K562 (cell line): ENCODE measurements at regions not wholly inside any gene's neighbourhood (a gene's known extent, or its start where the extent isn't known, plus 50 kb on each side); places are given as distances from the start of the nearest gene placed in this dataset.

Source experiments
- ATAC-seq: fragments of 200-7000 bp; cut with Tn5 transposase; 3 replicates; pipeline ENCODE4 v1.9.1; 2020; ENCODE audit warnings: moderate library complexity
- BruUV-seq: library from RNA; stranded (reverse); fragments of 400-500 nt; replicated peaks from 2 replicates; lab custom pipeline; 2021; lab: Mats Ljungman, UMichigan
- CTCF ChIA-PET: fragments of 300-600 bp; formaldehyde crosslinking; extraction: SDS; loops from one replicate; lab custom pipeline; 2021; ENCODE audit warnings: low intra/inter-chr PET ratio; lab: Yijun Ruan, JAX
- POLR2A ChIA-PET: fragments of 300-600, 350-650 bp; sonication (Branson Sonifier 250); formaldehyde crosslinking; extraction: SDS; loops from one replicate; lab custom pipeline; 2021; ENCODE audit warnings: antibody characterized with exemption, inconsistent platforms; lab: Yijun Ruan, JAX
- DNase-seq, 4 experiments: peaks; one replicate each; pipeline versions ENCODE4 v3.0.0 to v3.0.0-alpha.2; 2011 to 2018; ENCODE audit warnings: low spot score in 3 of 4, mixed read lengths in 3 of 4; ENCODE audit errors: extremely low read depth in 1 of 4
- FAIRE-seq: peaks from 2 replicates; lab custom pipeline; 2011; peaks lifted over from hg19 to GRCh38; lab: Jason Lieb, UNC
- H2AFZ ChIP-seq: 2 replicates; pipeline ENCODE4 v1.6.0; 2011; ENCODE audit warnings: low read depth, low read length, control low read depth, inconsistent platforms
- H3K27ac ChIP-seq: fragments of 200-600 bp; 3 replicates; pipeline ENCODE4 v1.8.0; 2011; ENCODE audit warnings: low read depth, mild to moderate bottlenecking, control low read depth, inconsistent platforms, low read length, moderate library complexity, mixed read lengths; ENCODE audit errors: extremely low read depth
- H3K27me3 ChIP-seq, 2 experiments: fragments of 300-600 bp in 1 of 2; 2 replicates in 1 of 2; 3 replicates in 1 of 2; pipeline versions ENCODE4 v1.6.0 to v1.8.0; 2011; ENCODE audit warnings: inconsistent platforms in 2 of 2, low read length in 2 of 2, mild to moderate bottlenecking in 1 of 2, mixed read lengths in 1 of 2, moderate library complexity in 1 of 2; ENCODE audit not compliant: control insufficient read depth in 2 of 2, insufficient read depth in 2 of 2
- H3K36me3 ChIP-seq: fragments of 300-600 bp; 3 replicates; pipeline ENCODE4 v1.8.0; 2011; ENCODE audit warnings: mild to moderate bottlenecking, low read length, inconsistent platforms; ENCODE audit not compliant: control insufficient read depth, insufficient read depth
- H3K4me1 ChIP-seq, 2 experiments: fragments of 200-600 bp in 1 of 2; replicated peaks in 1 of 2; 2 replicates in 1 of 2; 3 replicates in 1 of 2; pipeline versions ENCODE4 v1.5.1 to v1.8.0; 2011; ENCODE audit warnings: inconsistent platforms in 2 of 2, low read length in 2 of 2, mild to moderate bottlenecking in 1 of 2, mixed read lengths in 1 of 2, moderate library complexity in 1 of 2; ENCODE audit not compliant: control insufficient read depth in 2 of 2, insufficient read depth in 2 of 2
- H3K4me2 ChIP-seq: 2 replicates; pipeline ENCODE4 v1.6.1; 2011; ENCODE audit warnings: low read length, control low read depth, inconsistent platforms, mixed read lengths; ENCODE audit not compliant: insufficient read depth
- H3K4me3 ChIP-seq: fragments of 200-600 bp; sonication (generic), shearing (Covaris generic); 2 replicates; pipeline ENCODE4 v1.5.1; 2016; ENCODE audit warnings: control low read depth, inconsistent platforms
- H3K79me2 ChIP-seq: fragments of 200-600 bp; 3 replicates; pipeline ENCODE4 v1.8.0; 2011; ENCODE audit warnings: low read length, inconsistent platforms; ENCODE audit not compliant: control insufficient read depth, insufficient read depth
- H3K9ac ChIP-seq, 2 experiments: 2 replicates each; pipeline versions ENCODE4 v1.6.0 to v1.6.1; 2011; ENCODE audit warnings: low read depth in 2 of 2, low read length in 2 of 2, control low read depth in 1 of 2, inconsistent platforms in 1 of 2, mild to moderate bottlenecking in 1 of 2, mixed read lengths in 1 of 2; ENCODE audit not compliant: insufficient read depth in 1 of 2
- H3K9me1 ChIP-seq: one replicate; pipeline ENCODE4 v1.6.0; 2011; ENCODE audit warnings: inconsistent platforms, mild to moderate bottlenecking, low read length, moderate library complexity; ENCODE audit not compliant: control insufficient read depth, insufficient read depth
- H3K9me3 ChIP-seq: replicated peaks from 2 replicates; pipeline ENCODE4 v1.5.1; 2011; ENCODE audit warnings: low read depth, low read length, inconsistent platforms; ENCODE audit not compliant: control insufficient read depth, insufficient read depth
- H4K20me1 ChIP-seq: replicated peaks from 2 replicates; pipeline ENCODE4 v1.6.1; 2011; ENCODE audit warnings: low read length, inconsistent platforms, mixed read lengths; ENCODE audit not compliant: control insufficient read depth, insufficient read depth
- PREB ChIP-seq: sonication (generic); formaldehyde crosslinking; IDR thresholded peaks from 2 replicates; pipeline ENCODE4 v1.8.1; 2023; ENCODE audit warnings: mild to moderate bottlenecking, missing genetic modification reagents
- ZNF3 ChIP-seq: fragments of 250-450 bp; sonication (Bioruptor Pico); IDR thresholded peaks from 2 replicates; pipeline ENCODE4 v1.5.0; 2021; ENCODE audit warnings: mild to moderate bottlenecking, moderate library complexity
- ZNF395 ChIP-seq: fragments of 200-800 bp; sonication (Bioruptor generic); IDR thresholded peaks from 2 replicates; pipeline ENCODE4 v1.6.1; 2017; ENCODE audit warnings: missing genetic modification characterization, missing compliant biosample characterization
- WGBS: fragments of 100-300 bp; shearing (Covaris generic); methylation state at CpG from one replicate; pipeline ENCODE4 v1.1.6; 2016; ENCODE audit warnings: low coverage, mixed read lengths; ENCODE audit not compliant: insufficient coverage; ENCODE audit errors: missing lambda C conversion rate; 5-methylcytosine and 5-hydroxymethylcytosine counted together
- in situ Hi-C: fragments of 300-500 bp; cut with MboI; formaldehyde crosslinking; loops from 4 replicates; pipeline ENCODE4 v1.15.0; 2018; ENCODE audit warnings: inconsistent platforms, mixed read lengths
- intact Hi-C: fragments of 100-400 bp; cut with micrococcal nuclease; formaldehyde crosslinking; loops from 2 replicates; pipeline ENCODE4 v1.14.2; 2022

- H4K20me1 ChIP-seq, result no peaks in the 10 kb centered on the region
- FAIRE-seq (no peak), ATAC-seq (no peak), DNase-seq (no peak)
- H3K4me1 ChIP-seq, result no peaks in the 10 kb centered on the region
- CTCF ChIA-PET, result no interaction called here
- intact Hi-C loops, result no loop called here
- H3K9me3 ChIP-seq, result no peaks in the 10 kb centered on the region
- H3K27me3 ChIP-seq, result no peaks in the 10 kb centered on the region
- BruUV-seq, result no TSS peak
- H3K27ac ChIP-seq, result no peak overlapping the region
- no peaks in the 10 kb centered on the region for H3K79me2 ChIP-seq
- WGBS, result 2% methylated on average over 4 of the region's 4 CpGs
- in situ Hi-C loops, result no loop called here
- TF ChIP-seq PREB (no peak), ZNF395 (CRISPR knock-in tag) (no peak), ZNF3 (CRISPR knock-in tag) (no peak)
- TF ChIP-seq, all 486 proteins: peak for 0
- no peak overlapping the region for H3K4me2 ChIP-seq
- no peak overlapping the region for H3K4me3 ChIP-seq
- H3K9me1 ChIP-seq, result no peaks in the 10 kb centered on the region
- POLR2A ChIA-PET, result no interaction called here
- no peak overlapping the region for H3K9ac ChIP-seq
- H2AFZ ChIP-seq, result no peak overlapping the region
- H3K36me3 ChIP-seq, result no peaks in the 10 kb centered on the region
Observed at GRCh38 chr9:32716955-32717543, 66.3 kb upstream of the TMEM215 start.
